GM18858 (cell line): ENCODE measurements at regions not wholly inside any gene's neighbourhood (a gene's known extent, or its start where the extent isn't known, plus 50 kb on each side); places are given as distances from the start of the nearest gene placed in this dataset.
"Not testable (repeated sequence)": the region's sequence is repeated elsewhere in the genome, so short reads cannot be mapped to it uniquely, and the experiment has no call there.

ENCODE experiments used
- ATAC-seq: cut with Tn5 transposase; IDR thresholded peaks from one replicate; pipeline ENCODE4 v1.9.1; 2021; ENCODE audit not compliant: unreplicated experiment

DNA sequence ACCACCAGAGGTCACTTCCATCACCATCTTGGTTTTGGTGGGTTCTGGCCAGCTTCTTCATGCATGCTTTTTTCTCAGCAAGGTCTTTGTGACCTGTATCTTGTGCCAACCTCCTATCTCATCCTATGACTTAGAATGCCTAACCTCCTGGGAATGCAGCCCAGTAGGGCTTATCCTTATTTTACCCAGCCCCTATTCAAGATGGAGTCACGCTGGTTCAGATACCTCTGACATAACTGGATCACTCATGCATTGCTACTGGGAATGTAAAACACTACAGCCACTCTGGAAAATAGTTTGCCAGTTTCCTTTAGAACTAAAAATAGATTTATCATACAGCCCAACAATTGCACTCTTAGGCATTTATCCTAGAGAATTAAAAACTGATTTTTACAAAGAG lies 219.2 kb downstream of the IRS1 start:
- no peak for ATAC-seq

DNA sequence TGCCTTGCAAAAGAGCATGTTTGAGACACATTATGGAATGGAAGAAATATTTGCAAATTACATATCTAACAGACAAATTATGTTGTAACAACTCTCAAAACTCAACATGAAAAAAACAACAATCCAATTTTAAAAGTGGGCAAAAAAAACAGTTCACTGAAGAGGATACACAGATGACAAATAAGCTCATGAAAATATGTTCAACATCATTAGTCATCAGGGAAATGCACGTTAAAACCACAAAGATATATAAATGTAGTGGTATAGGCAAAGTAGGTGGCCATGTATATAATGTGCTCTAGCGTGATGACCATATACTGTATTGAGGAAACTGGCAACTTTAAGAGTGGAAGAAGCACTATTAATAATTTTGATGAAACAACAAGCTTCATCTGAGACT lies 220.1 kb downstream of the IRS1 start:
- no peak for ATAC-seq

DNA sequence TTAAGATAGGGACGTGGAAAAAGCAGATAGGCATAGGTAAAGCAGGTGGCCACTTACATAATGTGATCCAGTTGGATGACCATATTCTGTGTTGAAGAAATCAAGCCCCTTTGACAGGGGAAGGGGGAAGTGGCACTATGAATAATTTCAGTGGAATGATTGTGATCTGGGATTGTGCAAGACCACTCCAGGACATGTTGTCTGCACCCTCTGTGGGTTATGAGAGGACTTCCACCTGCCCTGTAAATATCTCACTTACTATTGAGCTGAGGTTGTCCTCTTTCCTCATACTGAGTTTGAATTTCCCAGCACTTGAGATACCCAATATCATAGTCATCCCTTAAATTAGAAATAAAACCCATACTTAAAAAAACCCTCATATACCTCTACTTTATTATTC lies 220.7 kb downstream of the IRS1 start:
- no peak for ATAC-seq

DNA sequence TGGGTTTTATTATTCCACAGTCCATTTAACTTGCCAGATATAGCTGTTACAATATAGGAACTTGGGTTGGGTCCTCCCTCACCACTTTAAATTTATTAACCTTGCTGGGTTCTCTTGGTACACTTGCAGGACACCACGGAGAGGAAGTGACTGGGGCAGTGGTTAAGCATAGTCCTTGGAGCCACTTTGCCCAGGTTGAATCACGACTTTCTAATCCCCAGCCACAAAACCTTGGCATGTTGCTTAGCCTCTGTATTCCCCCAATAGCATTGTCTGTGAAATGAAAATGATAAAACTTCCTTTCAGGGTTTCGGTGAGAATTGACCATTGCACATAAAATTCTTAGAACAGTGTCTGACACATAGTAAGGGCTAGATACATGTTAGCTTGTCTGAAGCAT lies 221.2 kb downstream of the IRS1 start:
- ATAC-seq = no peak

DNA sequence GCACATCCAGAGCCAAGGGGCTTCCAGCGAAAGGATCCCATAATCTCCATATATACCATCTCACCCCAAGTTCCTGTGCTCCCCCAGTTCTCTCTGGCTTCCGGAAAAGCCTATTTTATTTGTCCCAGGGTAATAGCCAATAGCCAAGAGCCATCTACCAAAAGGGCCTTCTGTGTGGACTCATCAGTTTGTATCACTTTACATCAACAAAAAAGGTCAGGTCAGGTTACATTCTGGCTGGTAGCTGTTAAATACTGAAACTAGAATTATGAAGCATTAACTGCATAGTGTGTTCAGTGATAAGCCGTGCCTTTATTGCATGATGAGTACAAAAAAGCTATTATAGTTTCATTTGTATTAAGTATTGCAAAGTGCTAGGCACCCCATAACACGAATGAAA lies 223.7 kb downstream of the IRS1 start:
- ATAC-seq = no peak

DNA sequence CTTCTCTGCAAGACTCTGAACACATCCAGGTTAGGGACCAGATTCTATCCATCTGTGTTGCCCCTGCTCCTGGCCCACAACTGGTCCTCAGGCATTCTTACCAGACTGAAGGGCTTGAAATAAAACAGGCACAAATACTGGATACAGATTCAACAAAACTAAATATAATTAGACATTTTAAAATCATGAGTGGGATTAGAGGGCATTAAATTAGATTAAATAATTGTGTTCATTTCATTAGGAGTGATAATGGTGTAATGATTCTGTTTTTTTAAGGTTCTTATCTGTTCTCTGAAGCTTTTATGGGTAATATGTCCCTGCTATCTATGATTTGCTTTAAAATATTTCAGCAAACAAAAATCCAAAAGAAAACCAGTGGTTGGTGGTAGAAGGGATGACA lies 226.5 kb downstream of the IRS1 start:
- no peak for ATAC-seq

DNA sequence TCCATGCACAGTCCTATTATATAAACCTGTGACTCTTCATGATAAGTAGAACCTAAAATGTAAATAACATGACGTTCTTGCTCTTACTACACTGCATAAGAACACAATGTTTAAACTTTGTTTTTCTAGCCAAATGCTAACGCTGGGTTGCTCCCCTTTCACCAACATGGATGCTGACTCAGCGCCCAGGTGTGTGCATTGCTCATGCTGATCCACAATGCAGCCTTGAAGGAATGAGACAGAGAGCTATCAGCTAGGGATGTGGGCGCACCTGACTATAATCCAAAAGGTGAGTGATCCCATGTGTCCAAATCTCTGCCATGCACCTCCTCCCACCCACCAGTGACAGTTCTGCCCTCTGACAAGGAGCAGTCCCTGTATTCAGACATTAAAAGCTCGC lies 235.0 kb downstream of the IRS1 start:
- ATAC-seq = no peak

DNA sequence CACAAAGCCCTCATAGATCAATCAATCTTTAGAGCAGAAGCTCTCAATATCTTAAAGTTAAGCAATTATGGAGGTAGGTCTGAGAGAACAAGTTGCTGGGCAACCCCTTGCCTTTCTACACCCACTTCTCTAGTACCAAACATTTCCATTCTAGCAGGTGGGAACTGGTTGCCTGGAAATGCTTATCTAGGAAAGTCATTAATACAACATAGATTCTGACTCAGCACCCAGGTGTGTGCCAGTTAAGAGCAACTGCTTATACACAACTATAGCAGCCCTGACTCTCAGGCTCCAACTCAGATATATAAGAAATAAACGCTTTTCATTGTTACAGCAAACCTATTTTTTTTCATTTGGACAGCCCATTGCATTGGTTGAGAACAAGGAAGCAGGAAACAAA lies 237.7 kb downstream of the IRS1 start:
- ATAC-seq = no peak

DNA sequence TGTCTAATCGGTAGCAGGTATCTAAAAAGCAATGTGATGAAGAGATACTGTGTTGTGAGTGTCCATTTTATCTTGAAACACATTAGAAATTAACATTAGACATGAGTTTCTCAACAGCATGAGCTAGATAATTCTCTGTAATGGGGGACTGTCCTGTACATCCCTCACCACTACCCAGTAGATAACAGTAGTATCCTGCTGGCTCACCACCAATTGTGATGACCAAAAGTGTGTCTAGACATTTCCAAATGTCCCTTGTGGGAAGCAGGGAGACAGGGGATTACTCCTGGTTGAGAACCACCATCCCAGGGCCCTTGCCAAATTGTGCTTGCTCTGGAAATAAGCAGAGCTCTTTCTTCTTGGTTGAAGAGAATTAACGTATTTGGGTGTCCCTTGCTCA lies 239.3 kb downstream of the IRS1 start:
- no peak for ATAC-seq

DNA sequence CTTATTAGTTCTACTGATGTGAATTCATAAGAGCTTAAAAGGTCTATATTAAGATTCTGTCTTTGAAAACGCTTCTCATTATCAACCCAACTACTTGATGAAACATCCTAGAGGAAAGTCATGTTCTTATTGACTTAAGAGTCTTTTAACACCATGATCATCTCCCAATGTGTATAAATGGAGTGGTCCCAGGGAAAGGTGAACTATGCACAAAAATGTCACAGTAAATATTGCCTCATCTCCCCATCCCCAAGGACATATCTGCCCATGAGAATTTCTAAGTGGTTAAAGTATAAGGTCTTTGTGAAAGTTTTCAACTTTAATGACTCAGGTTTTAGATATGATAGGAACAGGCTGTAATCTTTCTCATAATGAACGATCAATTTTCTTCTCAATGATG lies 240.1 kb downstream of the IRS1 start:
- ATAC-seq = no peak

DNA sequence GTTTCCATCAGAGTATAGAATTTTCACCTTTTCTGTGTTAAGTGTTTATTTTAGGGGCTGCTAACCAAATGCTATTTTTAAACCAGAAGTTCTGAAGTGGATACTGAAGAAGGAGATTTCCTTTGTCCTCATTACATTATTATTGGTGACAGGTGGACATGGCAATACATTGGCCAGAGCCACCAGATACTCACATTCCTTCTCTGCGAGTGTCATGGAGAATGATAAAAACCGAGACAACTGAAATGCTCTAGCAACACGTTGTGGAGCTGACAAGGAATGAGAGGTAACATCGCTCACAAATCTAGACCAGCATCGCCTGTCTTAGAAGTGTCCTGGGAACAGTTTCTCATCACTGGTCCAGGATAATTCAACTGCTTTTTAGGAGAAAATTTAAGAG lies 241.2 kb downstream of the IRS1 start:
- no peak for ATAC-seq

DNA sequence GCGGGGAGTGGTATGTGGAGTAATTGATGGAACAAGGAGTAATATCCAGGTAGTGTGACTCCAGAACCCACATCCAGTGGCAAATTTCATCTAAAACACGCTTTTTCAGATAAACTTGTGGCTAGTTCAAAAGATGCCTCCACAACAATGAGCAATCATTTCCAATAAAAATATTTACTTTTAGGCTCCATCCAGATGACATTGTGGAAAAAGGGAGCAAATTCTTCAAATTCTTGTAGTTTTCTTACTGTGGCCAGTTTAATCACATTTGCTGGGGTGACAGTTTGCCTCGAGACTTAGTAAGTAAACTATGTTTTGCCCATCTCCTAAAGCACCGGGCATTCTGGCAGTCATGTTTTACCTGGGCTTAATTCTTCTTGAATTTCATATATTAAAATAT lies 243.6 kb downstream of the IRS1 start:
- ATAC-seq = no peak

DNA sequence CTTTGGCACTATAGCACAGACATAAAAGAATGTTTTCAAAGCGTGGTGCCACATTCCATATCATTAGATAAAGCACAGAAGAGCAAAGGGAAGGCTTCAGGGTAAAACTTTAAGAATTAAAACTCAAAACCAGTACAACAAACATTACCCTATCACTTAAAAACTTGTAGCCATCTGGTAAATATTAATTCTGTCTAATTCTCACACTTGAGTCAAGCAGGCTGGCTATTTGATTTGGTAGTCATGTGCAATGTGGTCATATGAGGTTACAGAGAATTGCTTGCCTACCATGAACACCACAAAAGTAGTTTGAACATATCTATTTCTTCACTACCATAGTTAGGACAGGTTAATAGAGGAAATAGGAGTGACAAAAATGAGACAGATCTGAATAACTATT lies 244.9 kb downstream of the IRS1 start:
- no peak for ATAC-seq

DNA sequence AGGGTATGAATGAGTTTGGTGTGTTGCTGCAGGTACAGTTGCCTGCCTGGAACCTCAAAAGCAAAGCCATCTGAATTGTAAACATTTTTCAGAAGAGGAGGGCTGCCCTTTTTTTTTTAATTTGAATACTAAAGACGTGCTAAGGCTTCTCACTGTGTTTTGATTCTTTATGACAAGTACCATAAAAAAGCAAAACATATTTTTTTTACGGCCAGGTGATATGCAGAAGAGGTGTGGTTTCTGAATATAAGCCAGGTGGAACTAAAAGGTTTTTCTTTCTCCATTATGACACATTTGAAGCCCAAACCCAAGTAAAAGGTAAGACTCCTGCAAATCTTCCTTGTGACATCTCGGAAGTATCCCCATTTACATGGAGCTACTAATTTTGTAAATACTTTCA lies 246.3 kb downstream of the IRS1 start:
- ATAC-seq = no peak

DNA sequence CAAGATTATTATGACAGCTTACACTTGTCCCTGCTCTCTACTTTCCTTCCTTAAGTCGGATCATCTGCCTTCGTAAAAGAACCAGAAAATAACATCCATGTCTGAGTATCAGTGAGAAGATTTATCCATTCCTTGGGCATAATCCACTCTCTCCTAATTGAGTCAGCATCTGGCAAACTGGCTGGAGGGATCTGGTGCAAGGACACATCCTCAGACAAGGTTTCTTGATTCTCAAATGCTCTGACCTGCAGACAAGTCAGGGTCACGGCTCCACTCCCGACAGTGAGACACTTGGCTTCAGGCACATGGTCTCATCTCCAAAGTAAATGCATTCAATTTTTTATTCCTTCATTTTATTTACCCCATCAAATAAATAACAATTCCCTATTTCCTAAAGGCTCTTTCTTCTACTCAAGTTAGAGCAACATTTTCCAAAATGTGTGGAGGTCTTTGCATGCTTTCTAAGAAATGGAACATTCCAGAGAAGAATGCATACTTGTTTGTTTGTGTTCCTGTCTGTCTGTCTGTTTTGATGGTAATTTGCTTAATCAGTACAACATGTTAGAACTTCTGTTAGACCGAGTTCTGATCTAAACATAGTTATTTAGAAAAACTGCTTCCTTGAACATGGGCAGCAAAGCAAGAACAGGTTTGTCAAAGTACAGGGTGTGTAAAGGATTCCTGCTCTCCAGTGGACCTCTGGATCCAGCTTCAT lies 246.9 kb downstream of the IRS1 start:
- no peak for ATAC-seq

DNA sequence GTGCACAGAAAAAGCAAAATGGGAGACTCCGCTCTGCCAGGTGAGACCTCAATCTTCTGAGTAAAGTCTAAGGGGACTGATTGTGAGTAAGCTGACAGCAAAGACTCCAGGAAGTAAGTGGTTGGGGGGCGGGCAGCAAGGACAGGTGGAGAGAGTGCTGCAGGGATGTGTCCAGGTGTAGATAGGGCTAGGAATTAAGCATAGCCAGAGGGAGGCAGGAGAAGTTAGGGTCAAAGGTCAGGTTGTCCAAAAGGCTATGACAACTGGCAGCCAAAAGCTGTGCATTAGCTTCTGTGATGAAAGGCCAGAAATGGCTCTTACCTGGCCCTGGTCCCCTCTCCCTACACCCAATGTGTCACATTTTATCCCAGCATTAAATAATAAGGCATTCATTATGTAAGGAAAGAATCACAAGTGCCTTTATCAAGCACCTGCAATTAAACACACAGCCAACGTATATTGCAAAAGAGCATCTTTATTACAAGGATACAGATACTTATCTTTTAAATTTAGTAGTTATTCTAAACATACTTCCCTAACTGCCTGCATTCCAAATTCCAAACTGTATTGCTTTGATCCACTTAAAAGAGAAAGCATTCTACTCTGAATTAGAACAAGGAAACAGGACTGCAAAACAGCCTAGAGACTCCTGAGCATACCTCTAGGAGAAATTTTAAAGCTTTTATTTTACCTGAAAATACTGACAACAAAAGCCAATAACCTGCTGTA lies 247.9 kb downstream of the IRS1 start:
- ATAC-seq = no peak

DNA sequence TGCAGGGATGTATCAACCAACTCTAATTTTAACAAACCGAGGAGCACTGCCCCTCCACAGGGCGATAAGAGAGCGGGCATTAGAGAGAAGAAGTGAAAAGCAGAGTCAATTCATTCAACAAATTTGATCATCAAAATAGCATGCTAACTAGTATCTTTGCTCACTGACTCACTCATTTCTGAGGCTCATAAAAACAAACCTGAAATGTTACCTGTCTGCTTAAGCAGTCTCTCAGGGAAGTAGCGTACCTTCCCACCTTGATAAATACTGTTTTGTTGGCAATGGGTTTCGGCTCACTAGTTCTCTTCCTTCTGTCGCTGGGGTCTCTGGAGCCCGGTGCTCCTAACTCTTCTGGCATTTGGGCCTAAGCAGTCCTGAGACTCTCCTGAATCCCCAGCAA lies 248.8 kb downstream of the IRS1 start:
- no peak for ATAC-seq

DNA sequence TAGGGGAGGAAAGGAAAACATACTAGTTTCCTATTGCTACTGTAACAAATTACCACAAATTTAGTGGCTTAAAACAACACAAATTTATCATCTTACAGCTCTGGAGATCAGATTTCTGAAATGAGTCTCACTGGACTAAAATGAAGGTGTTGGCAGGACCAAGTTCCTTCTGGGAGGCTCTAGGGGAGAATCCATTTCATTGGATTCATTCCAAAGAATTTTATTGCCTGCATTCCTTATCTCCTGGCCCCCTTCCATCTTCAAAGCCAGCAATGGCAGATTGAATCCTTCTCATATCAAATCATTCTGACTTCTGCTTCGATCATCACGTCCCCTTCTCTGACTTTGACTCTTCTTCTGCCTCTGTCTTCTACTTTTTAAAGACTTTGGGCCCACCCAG lies 250.9 kb downstream of the IRS1 start:
- no peak for ATAC-seq

DNA sequence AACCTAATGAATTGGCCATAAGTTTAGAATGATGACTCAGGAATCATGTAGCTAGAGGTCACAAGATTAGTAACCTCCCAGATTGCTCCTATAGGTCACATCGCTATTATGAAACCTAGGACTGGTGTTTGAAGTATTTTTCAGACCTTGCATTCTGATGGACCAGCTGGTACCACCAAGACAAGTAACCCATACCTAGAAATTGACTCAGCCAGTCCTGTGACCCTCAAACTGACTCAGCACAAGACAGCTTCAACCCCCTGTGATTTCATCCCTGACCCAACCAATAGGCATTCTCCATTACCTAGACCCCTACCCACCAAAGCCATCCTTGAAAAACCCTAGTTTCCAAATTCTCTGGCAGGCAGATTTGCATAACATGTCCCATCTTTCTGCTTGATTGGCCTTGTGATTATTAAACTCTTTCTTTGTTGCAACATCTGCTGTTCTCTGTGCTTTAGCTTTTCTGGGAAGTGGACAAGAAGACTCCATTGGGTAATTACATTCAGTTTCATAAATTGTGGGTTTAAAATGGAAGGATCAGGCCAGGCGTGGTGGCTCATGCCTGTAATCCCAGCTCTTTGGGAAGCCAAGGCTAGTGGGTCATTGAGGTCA lies 254.9 kb downstream of the IRS1 start:
- no peak for ATAC-seq

DNA sequence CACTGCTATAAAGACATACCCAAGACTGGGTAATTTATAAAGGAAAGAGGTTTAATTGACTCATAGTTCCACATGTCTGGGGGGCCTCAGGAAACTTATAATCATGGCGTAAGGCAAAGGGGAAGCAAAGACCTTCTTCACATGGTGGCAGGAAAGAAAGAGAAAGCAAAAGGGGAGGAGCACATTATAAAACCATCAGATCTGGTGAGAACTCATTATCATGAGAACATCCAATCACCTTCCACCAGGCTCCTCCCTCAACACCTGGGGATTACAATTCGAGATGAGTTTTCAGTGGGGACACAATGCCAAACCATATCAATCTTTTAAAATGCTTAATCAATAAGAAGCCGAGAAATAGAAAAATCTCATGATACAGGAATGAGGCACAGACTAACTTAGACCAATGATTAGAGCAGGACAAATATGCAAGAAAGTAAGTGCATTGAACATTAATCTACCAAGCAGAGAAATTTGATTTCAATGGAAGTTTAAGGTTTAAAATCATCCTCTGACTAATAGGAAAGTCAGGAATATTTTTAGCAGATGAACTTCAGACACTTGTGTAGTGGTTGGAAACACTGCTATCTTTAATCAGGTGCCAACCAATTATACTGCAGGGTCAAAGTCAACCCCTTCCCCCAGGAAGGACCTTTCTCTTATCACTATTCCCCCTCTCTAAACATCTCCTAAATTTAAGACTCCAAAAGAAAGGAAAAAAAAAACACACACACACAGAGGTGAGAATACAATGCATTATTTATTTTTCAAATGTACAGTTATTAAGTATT lies 259.2 kb downstream of the IRS1 start:
- no peak for ATAC-seq

DNA sequence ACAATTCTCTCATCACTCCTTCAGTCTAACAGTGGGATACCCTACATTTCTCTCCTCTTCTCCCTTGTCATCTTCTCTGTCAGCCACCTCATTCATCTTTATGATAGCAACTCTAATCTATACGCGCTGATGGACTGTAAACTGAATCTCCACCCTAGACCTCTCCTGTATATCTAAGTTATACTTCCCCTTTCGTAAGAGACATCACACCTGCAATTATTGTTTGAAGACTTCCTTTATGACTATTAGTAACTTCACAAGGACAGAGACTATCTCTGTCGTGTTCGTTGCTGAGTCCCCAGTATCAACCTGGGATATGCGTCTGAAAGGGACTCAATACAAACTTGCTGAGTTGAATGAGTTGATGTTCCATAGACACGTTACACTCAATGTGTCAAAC lies 263.2 kb downstream of the IRS1 start:
- ATAC-seq = no peak

DNA sequence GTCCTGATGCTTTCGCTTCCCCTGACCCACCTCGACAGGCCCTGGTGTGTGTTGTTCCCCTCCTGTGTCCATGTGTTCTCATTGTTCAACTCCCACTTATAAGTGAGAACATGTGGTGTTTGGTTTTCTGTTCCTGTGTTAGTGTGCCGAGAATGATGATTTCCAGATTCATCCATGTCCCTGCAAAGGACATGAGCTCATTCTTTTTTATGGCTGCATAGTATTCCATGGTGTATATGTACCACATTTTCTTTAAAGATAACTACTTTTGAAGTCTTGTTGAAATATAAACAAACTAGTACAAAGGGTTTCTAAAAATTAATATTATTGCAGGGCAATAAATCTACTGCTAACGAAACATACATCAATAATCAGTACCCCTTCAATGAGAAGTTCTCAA lies 266.6 kb downstream of the IRS1 start:
- not testable (repeated sequence) for ATAC-seq
